HEK293 (cell line): ENCODE measurements at regions not wholly inside any gene's neighbourhood (a gene's known extent, or its start where the extent isn't known, plus 50 kb on each side); places are given as distances from the start of the nearest gene placed in this dataset.
A peak's percentile ranks its signal among the peaks of the same experiment; 100 is the strongest.

Source experiments
- CTCF ChIA-PET: fragments of 350-600 bp; formaldehyde crosslinking; extraction: SDS; loops from one replicate; lab custom pipeline; 2021; ENCODE audit warnings: antibody characterized with exemption; lab: Yijun Ruan, JAX
- POLR2A ChIA-PET: fragments of 300-600 bp; formaldehyde crosslinking; extraction: SDS; loops from one replicate; lab custom pipeline; 2020; ENCODE audit warnings: antibody characterized with exemption, inconsistent platforms; lab: Yijun Ruan, JAX
- H3K27ac ChIP-seq: fragments of 200-500 bp; sonication (Bioruptor generic); 2 replicates; pipeline ENCODE4 v1.5.1; 2014; ENCODE audit warnings: low read depth, low read length, control low read depth, inconsistent platforms; ENCODE audit errors: extremely low read depth
- H3K36me3 ChIP-seq, 2 experiments: fragments of 200-500 bp in 1 of 2; sonication (Bioruptor generic) in 1 of 2; 1 replicate in 1 of 2; 2 replicates in 1 of 2; pipeline ENCODE4 v1.5.1; 2014 to 2017; ENCODE audit warnings: inconsistent platforms in 2 of 2, low read length in 2 of 2; ENCODE audit not compliant: control insufficient read depth in 2 of 2, insufficient read depth in 1 of 2
- H3K4me1 ChIP-seq: fragments of 200-500 bp; sonication (Bioruptor generic); 2 replicates; pipeline ENCODE4 v1.5.1; 2014; ENCODE audit warnings: mild to moderate bottlenecking, low read length, inconsistent platforms; ENCODE audit not compliant: control insufficient read depth, insufficient read depth
- H3K4me3 ChIP-seq: 2 replicates; pipeline ENCODE4 v1.5.1; 2011; ENCODE audit warnings: low read depth, mild to moderate bottlenecking, control low read depth, low read length, moderate library complexity
- H3K9me3 ChIP-seq: fragments of 200-500 bp; sonication (Bioruptor generic); 2 replicates; pipeline ENCODE4 v1.5.1; 2014; ENCODE audit warnings: low read depth, low read length, inconsistent platforms; ENCODE audit not compliant: control insufficient read depth, insufficient read depth
- BCL11A ChIP-seq: fragments of 450-650 bp; formaldehyde crosslinking; IDR thresholded peaks from 2 replicates; pipeline ENCODE4 v1.5.1; 2016; ENCODE audit warnings: low read depth, missing biosample characterization, missing genetic modification characterization
- KLF7 ChIP-seq: fragments of 450-650 bp; formaldehyde crosslinking; IDR thresholded peaks from 2 replicates; pipeline ENCODE4 v1.5.1; 2016; ENCODE audit warnings: missing biosample characterization, missing genetic modification characterization, borderline replicate concordance
- PRDM2 ChIP-seq: fragments of 450-650 bp; formaldehyde crosslinking; IDR thresholded peaks from 2 replicates; pipeline ENCODE4 v1.5.1; 2016; ENCODE audit warnings: missing biosample characterization, missing genetic modification characterization, borderline replicate concordance
- SP3 ChIP-seq: fragments of 450-650 bp; formaldehyde crosslinking; IDR thresholded peaks from 2 replicates; pipeline ENCODE4 v1.5.1; 2016; ENCODE audit warnings: missing biosample characterization, missing genetic modification characterization
- TCF7L2 ChIP-seq: IDR thresholded peaks from 2 replicates; pipeline ENCODE4 v1.6.1; 2011; ENCODE audit warnings: low read depth, mild to moderate bottlenecking, inconsistent platforms, low read length, moderate library complexity, borderline replicate concordance
- ZFP3 ChIP-seq: fragments of 450-650 bp; formaldehyde crosslinking; IDR thresholded peaks from 2 replicates; pipeline ENCODE4 v1.5.1; 2016; ENCODE audit warnings: low read depth, missing biosample characterization, missing genetic modification characterization
- ZFP37 ChIP-seq: fragments of 450-650 bp; formaldehyde crosslinking; IDR thresholded peaks from 2 replicates; pipeline ENCODE4 v1.5.1; 2016; ENCODE audit warnings: missing biosample characterization, missing genetic modification characterization
- ZNF132 ChIP-seq: fragments of 450-650 bp; formaldehyde crosslinking; IDR thresholded peaks from 2 replicates; pipeline ENCODE4 v1.5.1; 2017; ENCODE audit warnings: missing biosample characterization, missing genetic modification characterization, borderline replicate concordance
- ZNF148 ChIP-seq: fragments of 450-650 bp; formaldehyde crosslinking; IDR thresholded peaks from 2 replicates; pipeline ENCODE4 v1.5.0; 2017; ENCODE audit warnings: missing biosample characterization, missing genetic modification characterization, borderline replicate concordance
- ZNF157 ChIP-seq: fragments of 450-650 bp; formaldehyde crosslinking; IDR thresholded peaks from 2 replicates; pipeline ENCODE4 v1.5.1; 2016; ENCODE audit warnings: missing biosample characterization, missing genetic modification characterization
- ZNF248 ChIP-seq: fragments of 450-650 bp; formaldehyde crosslinking; IDR thresholded peaks from 2 replicates; pipeline ENCODE4 v1.5.1; 2017; ENCODE audit warnings: missing biosample characterization, missing genetic modification characterization
- ZNF26 ChIP-seq: fragments of 450-650 bp; formaldehyde crosslinking; IDR thresholded peaks from 2 replicates; pipeline ENCODE4 v1.5.1; 2016; ENCODE audit warnings: missing biosample characterization, missing genetic modification characterization
- ZNF341 ChIP-seq: fragments of 450-650 bp; formaldehyde crosslinking; IDR thresholded peaks from 2 replicates; pipeline ENCODE4; 2016; ENCODE audit warnings: low read depth, missing biosample characterization, missing genetic modification characterization
- ZNF416 ChIP-seq: fragments of 450-650 bp; formaldehyde crosslinking; IDR thresholded peaks from 2 replicates; pipeline ENCODE4 v1.5.1; 2016; ENCODE audit warnings: missing biosample characterization, missing genetic modification characterization
- ZNF624 ChIP-seq: fragments of 450-650 bp; formaldehyde crosslinking; IDR thresholded peaks from 2 replicates; pipeline ENCODE4 v1.5.1; 2017; ENCODE audit warnings: missing biosample characterization, missing genetic modification characterization
- ZNF704 ChIP-seq: fragments of 450-650 bp; formaldehyde crosslinking; IDR thresholded peaks from 2 replicates; pipeline ENCODE4 v1.5.1; 2016; ENCODE audit warnings: missing biosample characterization, missing genetic modification characterization

GRCh38 chr11:95650276-95650675 lies 139.3 kb downstream of the FAM76B start:
- POLR2A ChIA-PET: no interaction called here
- TF ChIP-seq ZNF248: no peak
- TF ChIP-seq BCL11A (tag by site-specific recombination): no peak
- TF ChIP-seq TCF7L2: 0 out of 2 replicates have a peak, but pooled peaks have one; percentile 38
- TF ChIP-seq, all 188 proteins: peak for 1
- no peak overlapping the region for H3K27ac ChIP-seq
- CTCF ChIA-PET: no interaction called here
- no peaks in the 10 kb centered on the region for H3K4me1 ChIP-seq
- no peaks in the 10 kb centered on the region for H3K36me3 ChIP-seq
- H3K9me3 ChIP-seq: no peaks in the 10 kb centered on the region
- H3K4me3 ChIP-seq: no peak overlapping the region

- CTCF ChIA-PET: no interaction called here
- Histone ChIP-seq H3K27ac (no peak overlapping the region), H3K36me3 (no peaks in the 10 kb centered on the region), H3K4me1 (no peaks in the 10 kb centered on the region), H3K9me3 (no peaks in the 10 kb centered on the region), H3K4me3 (no peak overlapping the region)
- POLR2A ChIA-PET: no interaction called here
- no peak for TF ChIP-seq KLF7
- no peak for TF ChIP-seq ZNF341 (tag by site-specific recombination)
- no peak for TF ChIP-seq ZFP3 (tag by site-specific recombination)
- no peak for TF ChIP-seq ZNF26
- TF ChIP-seq ZNF157: no peak
- no peak for TF ChIP-seq ZNF416 (tag by site-specific recombination)
- no peak for TF ChIP-seq ZNF132 (tag by site-specific recombination)
- TF ChIP-seq ZNF148: no peak
- TF ChIP-seq ZNF624 (tag by site-specific recombination): no peak
- no peak for TF ChIP-seq SP3 (tag by site-specific recombination)
- no peak for TF ChIP-seq PRDM2 (tag by site-specific recombination)
- TF ChIP-seq ZFP37 (tag by site-specific recombination): no peak
- TF ChIP-seq ZNF704: no peak
Observed at GRCh38 chr11:95647871-95648270, 141.7 kb downstream of the FAM76B start.
